GM19351 (cell line): ENCODE measurements at regions not wholly inside any gene's neighbourhood (a gene's known extent, or its start where the extent isn't known, plus 50 kb on each side); places are given as distances from the start of the nearest gene placed in this dataset.
A peak's percentile ranks its signal among the peaks of the same experiment; 100 is the strongest.
"Not testable (repeated sequence)": the region's sequence is repeated elsewhere in the genome, so short reads cannot be mapped to it uniquely, and the experiment has no call there.

Source experiments
- ATAC-seq: cut with Tn5 transposase; IDR thresholded peaks from one replicate; pipeline ENCODE4 v1.9.1; 2021; ENCODE audit warnings: mild to moderate bottlenecking, moderate library complexity; ENCODE audit not compliant: unreplicated experiment

GRCh38 chr18:55996717-55997116 lies 408.7 kb upstream of the TCF4 start:
- no peak for ATAC-seq

- no peak for ATAC-seq
These were observed 402.2 kb upstream of the TCF4 start for GRCh38 chr18:55990186-55990585.

DNA sequence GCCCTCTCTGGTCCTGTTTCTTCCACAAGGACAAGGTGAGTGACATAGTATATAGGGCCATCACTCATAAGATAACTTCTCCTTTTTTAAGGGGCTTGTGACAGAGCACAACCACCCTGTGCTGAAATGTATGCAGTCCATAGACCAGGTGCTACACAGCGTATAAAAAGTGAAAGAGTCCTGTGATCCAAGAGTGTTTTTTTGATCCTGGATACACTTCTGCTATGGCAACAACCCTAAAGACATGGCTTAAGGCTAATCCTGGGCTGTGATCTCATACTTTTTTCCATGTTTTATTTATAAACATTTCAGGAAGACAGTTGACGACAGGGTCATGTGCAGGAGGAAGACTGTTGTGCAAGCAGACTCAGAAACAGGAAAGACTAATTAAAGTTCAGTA lies 400.5 kb upstream of the TCF4 start:
- ATAC-seq: no peak

DNA sequence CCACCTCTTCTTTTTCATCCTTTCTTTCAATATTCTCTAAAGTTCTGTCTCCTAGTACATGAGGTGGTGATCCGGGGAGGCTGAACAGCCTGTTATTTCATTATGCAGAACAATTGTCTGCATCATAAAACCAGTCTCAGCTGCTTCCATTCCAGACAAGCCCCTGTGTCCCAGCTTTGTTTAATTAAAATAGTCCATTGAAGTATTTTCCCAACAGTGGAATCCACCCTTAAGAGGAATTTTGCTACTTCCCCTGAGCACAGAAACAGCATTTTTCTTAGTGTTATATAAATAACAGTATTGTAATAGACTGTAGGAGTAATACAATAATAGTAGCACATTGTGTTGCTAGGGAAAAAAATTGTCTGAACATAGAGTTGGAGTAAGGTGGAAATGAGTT lies 395.4 kb upstream of the TCF4 start:
- no peak for ATAC-seq

DNA sequence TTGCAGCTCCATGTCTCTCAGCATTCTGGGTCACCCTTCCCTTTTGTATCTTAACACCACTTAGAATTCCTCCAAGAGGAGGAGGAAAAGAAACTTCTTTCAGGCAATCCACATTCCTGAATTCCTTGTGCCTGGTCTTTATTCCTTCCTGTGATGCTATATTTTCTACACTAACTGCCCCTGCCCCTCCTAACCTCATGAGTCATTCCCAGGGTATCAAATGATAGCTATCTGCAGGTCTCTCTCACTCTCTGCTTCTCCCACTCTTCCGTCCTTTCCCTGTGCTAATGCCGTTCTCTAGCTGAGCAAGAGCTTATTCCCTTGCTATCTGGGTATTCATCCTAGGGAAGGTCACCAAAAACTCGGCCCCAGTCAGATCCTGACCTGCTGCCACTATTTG lies 395.0 kb upstream of the TCF4 start:
- no peak for ATAC-seq

DNA sequence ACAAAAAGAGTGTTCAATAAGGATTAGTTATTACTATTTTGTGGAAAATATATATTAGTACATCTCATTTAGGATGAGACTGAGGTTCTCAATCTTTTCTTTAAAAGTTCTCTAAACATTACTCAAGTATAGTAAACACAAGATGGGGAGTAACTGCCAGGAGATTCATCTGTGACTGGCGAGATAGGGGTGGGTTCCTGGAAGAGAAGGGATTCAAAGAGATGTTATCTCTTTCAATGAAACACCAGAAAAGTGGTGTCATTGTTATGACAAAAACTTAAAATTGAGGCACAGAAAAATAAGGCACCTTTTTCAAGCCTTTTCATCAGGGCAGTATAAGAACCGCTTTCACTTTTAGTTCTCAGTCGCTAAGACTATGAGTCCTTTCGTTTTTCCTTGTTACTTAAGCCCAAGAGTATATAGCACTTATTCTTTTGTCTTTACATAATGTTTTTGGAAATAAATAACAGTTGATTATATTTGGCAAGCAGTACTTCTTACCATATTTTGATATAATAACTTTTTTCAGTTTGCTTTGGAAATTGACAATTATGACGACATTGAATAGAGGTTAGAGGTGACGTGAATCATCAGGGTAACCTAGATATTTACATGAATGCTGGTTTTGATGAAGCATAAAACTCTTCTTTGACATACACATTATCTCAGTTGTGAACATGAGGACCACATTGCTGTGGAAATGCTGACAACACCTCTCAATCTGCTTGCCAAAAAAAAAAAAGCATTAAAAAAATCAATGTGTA lies 393.9 kb upstream of the TCF4 start:
- ATAC-seq: peak; percentile 70

GRCh38 chr18:55974521-55974920 lies 386.5 kb upstream of the TCF4 start:
- no peak for ATAC-seq

GRCh38 chr18:55968550-55968949 lies 380.6 kb upstream of the TCF4 start:
- ATAC-seq: no peak

GRCh38 chr18:55967019-55967418 lies 379.0 kb upstream of the TCF4 start:
- no peak for ATAC-seq

DNA sequence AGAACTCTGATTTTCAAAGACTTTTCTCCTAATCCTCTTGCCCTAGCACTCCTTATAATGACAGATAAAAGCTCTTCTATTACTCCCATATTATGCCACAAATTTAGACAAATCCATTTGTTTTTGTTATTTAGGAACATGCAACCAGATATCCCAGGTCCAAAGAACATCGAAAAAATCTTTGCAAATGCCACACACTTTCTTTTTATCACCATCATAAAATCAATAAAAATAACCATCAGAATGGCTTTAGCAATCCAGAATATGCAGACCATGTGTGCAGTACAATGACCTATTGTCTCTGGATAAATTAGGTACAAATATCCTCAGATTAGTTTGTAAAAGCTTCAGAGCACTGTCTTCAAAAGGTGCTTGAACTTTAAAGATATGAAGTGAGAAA lies 376.2 kb upstream of the TCF4 start:
- no peak for ATAC-seq

DNA sequence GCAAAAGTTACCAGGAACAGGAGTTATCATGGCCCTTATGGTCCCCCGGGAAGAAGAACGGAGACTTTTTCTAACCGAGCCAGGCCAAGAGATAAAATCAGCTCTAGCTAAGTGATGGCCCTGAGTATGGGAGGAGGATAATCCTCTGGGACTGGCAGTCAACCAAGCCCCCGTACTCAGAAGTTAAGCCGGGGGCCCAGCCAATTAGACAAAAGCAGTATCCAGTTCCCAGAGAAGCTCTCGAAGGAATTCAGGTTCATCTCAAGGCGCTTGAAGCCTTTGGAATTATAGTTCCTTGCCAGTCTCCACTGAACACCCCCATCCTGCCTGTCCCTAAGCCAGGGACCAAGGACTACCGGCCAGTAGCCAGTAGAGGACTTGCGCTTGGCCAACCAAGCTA lies 365.3 kb upstream of the TCF4 start:
- no peak for ATAC-seq

DNA sequence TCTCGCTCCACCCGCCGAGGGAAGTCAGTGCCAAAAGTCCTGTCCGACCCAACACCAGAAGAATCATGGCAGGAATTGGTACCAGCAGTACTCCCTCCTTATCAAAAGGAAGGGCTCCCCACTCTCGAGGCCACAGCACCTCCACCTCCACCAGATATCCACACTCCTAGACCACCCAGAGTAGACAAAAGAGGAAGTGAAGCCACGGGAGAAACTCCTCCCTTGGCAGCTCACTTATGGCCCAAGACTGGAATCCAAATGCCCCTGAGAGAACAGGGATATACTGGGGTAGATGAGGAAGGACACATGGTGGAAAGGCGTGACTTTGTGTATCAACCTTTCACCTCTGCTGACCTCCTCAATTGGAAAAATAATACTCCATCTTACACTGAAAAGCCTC lies 363.7 kb upstream of the TCF4 start:
- ATAC-seq: not testable (repeated sequence)

- ATAC-seq: no peak
These were observed 362.6 kb upstream of the TCF4 start for GRCh38 chr18:55950379-55951166.

- no peak for ATAC-seq
These were observed 346.8 kb upstream of the TCF4 start for GRCh38 chr18:55934821-55935220.

GRCh38 chr18:55932675-55933074 lies 344.7 kb upstream of the TCF4 start:
- ATAC-seq: no peak

GRCh38 chr18:55927831-55928230 lies 339.8 kb upstream of the TCF4 start:
- no peak for ATAC-seq

DNA sequence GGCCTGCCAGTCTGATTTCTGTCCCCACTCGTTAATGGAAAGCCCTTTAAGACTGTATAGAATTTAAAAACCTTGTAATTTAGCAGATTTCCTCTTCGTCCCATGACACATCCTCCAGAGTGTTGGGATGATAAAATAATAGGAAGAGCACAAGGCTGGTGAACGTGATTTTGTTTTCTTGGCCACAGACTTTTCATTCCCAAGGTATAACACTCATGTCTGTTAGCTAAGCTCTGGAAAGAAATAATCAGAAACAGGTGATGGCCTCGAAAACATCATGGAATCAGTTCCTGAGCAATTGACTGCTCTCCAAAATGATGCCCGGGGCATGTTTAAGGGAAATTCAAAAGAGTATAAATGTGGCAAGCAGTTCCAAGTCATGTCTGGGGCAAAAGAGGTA lies 337.8 kb upstream of the TCF4 start:
- ATAC-seq: no peak

DNA sequence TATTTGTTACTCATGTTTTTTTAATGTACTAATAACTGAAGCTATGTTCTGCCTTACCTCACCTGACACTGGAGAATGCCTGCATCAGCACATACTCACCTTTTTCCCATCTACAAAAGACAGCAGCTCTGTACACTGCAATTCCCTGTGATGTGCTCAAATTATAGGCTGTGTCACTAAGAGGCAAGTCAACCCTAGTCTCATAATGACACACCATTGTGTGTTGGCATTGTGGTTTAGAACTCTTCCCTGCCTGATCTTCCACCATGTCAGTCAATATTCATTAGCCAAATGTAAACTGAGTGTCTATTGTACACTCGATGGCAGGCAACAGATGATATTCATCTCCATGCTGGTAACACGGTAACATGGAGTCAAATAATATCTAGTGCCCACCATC lies 332.1 kb upstream of the TCF4 start:
- ATAC-seq: no peak

- no peak for ATAC-seq
These were observed 330.5 kb upstream of the TCF4 start for GRCh38 chr18:55918444-55918843.

DNA sequence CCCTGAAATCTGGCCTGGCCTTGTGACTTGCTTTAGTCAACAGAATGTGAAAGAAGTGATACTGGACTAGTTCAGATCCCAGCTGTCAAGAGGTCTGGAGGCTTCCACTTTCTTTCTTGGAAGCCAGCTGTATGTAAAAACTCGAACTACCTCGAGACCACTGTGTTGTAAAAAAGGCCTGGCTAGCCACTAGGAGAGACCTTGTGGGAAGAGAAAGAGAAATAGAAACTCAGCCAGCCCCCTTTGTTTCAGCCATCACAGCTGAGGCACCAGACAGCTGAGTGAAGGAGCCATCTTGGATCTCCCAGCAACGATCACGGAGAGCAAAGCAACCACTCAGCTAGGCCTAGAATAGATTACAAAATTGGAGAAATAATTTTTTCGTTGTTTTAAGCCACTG lies 324.9 kb upstream of the TCF4 start:
- ATAC-seq: no peak

DNA sequence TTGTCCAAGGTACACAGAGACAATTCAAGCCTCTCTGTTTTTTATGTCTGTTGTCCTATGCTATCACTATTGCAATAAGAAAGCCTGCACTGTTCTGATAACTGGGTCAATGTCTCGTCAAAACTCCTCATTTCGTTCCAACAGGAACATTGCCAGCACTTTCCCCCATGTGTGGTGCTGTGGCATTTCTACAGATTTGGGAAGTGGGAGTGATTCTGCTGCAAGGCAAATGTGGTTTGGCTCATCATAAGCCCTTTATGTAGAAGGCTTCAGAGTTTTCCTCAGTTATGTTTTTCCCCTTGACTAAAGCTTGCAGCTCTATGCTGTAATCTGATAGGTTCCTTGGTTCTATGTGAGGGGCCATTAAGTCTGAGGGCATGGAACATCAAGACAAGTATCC lies 324.1 kb upstream of the TCF4 start:
- no peak for ATAC-seq

GRCh38 chr18:55910296-55910695 lies 322.3 kb upstream of the TCF4 start:
- ATAC-seq: no peak
